ENCODE measurements at regions not wholly inside any gene's neighbourhood (a gene's known extent, or its start where the extent isn't known, plus 50 kb on each side); places are given as distances from the start of the nearest gene placed in this dataset.

DNA sequence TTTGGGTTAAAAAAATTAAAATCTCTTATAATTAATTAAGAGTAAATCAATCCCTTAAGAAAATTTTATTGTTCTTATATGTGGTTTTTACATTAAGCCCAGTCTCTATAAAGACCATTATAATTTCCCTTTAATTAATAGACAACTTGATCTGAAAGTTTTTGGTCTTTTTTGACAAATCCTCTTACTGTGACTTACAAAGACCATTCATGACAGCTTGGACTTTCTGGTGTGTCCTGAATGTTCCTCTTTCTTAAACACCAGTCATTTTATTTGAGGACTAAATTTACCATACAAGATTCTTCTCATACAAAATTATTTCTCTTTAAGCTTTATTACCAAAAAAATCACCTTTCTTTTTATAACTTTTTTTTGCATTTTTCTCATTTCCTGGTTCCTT is 368.3 kb downstream of the ADGRD1 start:
- TF ChIP-seq, protein P1, sequence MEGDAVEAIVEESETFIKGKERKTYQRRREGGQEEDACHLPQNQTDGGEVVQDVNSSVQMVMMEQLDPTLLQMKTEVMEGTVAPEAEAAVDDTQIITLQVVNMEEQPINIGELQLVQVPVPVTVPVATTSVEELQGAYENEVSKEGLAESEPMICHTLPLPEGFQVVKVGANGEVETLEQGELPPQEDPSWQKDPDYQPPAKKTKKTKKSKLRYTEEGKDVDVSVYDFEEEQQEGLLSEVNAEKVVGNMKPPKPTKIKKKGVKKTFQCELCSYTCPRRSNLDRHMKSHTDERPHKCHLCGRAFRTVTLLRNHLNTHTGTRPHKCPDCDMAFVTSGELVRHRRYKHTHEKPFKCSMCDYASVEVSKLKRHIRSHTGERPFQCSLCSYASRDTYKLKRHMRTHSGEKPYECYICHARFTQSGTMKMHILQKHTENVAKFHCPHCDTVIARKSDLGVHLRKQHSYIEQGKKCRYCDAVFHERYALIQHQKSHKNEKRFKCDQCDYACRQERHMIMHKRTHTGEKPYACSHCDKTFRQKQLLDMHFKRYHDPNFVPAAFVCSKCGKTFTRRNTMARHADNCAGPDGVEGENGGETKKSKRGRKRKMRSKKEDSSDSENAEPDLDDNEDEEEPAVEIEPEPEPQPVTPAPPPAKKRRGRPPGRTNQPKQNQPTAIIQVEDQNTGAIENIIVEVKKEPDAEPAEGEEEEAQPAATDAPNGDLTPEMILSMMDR (IDR thresholded peaks at IDR 0.05; ENCODE audit: low read depth, low read length): no peak
- TF ChIP-seq POLR2A (IDR thresholded peaks at IDR 0.05; ENCODE audit: extremely low read depth, insufficient read length): no peak

Measured in NB4 (cell line).